Fibroblast of villous mesenchyme (primary cell): ENCODE measurements at regions not wholly inside any gene's neighbourhood (a gene's known extent, or its start where the extent isn't known, plus 50 kb on each side); places are given as distances from the start of the nearest gene placed in this dataset.

Experiments
- DNase-seq: peaks from one replicate; pipeline ENCODE4 v3.0.0-alpha.2; 2010; ENCODE audit warnings: low read depth
- H3K4me3 ChIP-seq: 2 replicates; pipeline ENCODE4 v1.5.1; 2011; ENCODE audit warnings: low read depth, mild to moderate bottlenecking, low read length
- TF ChIP-seq, protein P1 (sequence below): IDR thresholded peaks from 2 replicates; pipeline ENCODE4 v1.5.1; 2012; ENCODE audit warnings: low read depth, mild to moderate bottlenecking, low read length; ENCODE audit not compliant: insufficient read depth

GRCh38 chr13:99907038-99907437, 64.5 kb downstream of the ZIC5 start:
- no peak overlapping the region for H3K4me3 ChIP-seq
- no peak for DNase-seq
- TF ChIP-seq, protein P1, sequence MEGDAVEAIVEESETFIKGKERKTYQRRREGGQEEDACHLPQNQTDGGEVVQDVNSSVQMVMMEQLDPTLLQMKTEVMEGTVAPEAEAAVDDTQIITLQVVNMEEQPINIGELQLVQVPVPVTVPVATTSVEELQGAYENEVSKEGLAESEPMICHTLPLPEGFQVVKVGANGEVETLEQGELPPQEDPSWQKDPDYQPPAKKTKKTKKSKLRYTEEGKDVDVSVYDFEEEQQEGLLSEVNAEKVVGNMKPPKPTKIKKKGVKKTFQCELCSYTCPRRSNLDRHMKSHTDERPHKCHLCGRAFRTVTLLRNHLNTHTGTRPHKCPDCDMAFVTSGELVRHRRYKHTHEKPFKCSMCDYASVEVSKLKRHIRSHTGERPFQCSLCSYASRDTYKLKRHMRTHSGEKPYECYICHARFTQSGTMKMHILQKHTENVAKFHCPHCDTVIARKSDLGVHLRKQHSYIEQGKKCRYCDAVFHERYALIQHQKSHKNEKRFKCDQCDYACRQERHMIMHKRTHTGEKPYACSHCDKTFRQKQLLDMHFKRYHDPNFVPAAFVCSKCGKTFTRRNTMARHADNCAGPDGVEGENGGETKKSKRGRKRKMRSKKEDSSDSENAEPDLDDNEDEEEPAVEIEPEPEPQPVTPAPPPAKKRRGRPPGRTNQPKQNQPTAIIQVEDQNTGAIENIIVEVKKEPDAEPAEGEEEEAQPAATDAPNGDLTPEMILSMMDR, result no peak

- no peak for DNase-seq
- TF ChIP-seq, protein P1, result no peak
- no peak overlapping the region for H3K4me3 ChIP-seq
Observed at GRCh38 chr13:99905814-99906213, 65.8 kb downstream of the ZIC5 start.

DNA sequence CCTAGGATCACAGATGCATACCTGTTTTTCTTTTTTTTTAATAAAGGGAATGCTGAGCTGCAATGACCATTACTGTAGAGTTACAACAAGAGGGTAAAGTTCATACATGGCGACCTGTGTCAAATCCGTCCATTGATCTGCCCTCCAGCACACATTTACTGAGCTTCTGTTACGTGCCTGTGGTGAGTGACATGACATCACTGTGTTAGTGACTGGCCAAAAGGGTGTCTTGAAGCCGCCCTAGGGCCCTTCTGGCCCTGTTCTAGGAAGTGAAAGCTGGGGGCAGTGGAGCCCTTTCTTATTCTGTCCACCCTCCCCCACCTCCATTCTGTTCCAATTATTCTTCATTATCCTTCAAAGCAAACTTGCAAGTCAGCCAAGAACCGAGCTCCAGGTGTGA, 66.3 kb downstream of the ZIC5 start:
- DNase-seq, result no peak
- TF ChIP-seq, protein P1, result no peak
- H3K4me3 ChIP-seq, result no peak overlapping the region

GRCh38 chr13:99903140-99903539, 68.4 kb downstream of the ZIC5 start:
- DNase-seq, result no peak
- TF ChIP-seq, protein P1, result no peak
- H3K4me3 ChIP-seq, result no peak overlapping the region

- H3K4me3 ChIP-seq, result no peak overlapping the region
- no peak for DNase-seq
- TF ChIP-seq, protein P1, result no peak
Observed at GRCh38 chr13:99902657-99903056, 68.9 kb downstream of the ZIC5 start.

- TF ChIP-seq, protein P1, result no peak
- no peak for DNase-seq
- H3K4me3 ChIP-seq, result no peak overlapping the region
Observed at GRCh38 chr13:99900960-99901359, 70.6 kb downstream of the ZIC5 start.

- H3K4me3 ChIP-seq, result no peak overlapping the region
- TF ChIP-seq, protein P1, result no peak
- no peak for DNase-seq
Observed at GRCh38 chr13:99898421-99898820, 73.1 kb downstream of the ZIC5 start.
